GM23338 (cell line): ENCODE measurements at regions not wholly inside any gene's neighbourhood (a gene's known extent, or its start where the extent isn't known, plus 50 kb on each side); places are given as distances from the start of the nearest gene placed in this dataset.

Experiments used
- ATAC-seq: fragments of 200-7000 bp; cut with Tn5 transposase; 3 replicates; pipeline ENCODE4 v1.9.1; 2020
- DNase-seq: peaks from one replicate; pipeline ENCODE4 v3.0.0-alpha.2; 2015; ENCODE audit warnings: low spot score
- H2AFZ ChIP-seq: fragments of 200-600 bp; sonication (generic); 2 replicates; pipeline ENCODE4 v1.8.0; 2016; ENCODE audit warnings: antibody characterized with exemption, mild to moderate bottlenecking, moderate library complexity
- H3F3A ChIP-seq: fragments of 200-600 bp; sonication (generic); replicated peaks from 2 replicates; pipeline ENCODE4 v1.8.0; 2017; ENCODE audit warnings: antibody characterized with exemption, mixed run types, low read depth
- H3K27ac ChIP-seq: fragments of 200-600 bp; sonication (generic); 2 replicates; pipeline ENCODE4 v1.6.1; 2016; ENCODE audit warnings: low read depth
- H3K27me3 ChIP-seq: fragments of 200-600 bp; sonication (generic); 2 replicates; pipeline ENCODE4 v1.8.0; 2016; ENCODE audit warnings: mild to moderate bottlenecking, mixed run types, moderate library complexity; ENCODE audit not compliant: insufficient read depth
- H3K36me3 ChIP-seq: fragments of 200-600 bp; sonication (generic); 2 replicates; pipeline ENCODE4 v1.8.0; 2016; ENCODE audit warnings: mild to moderate bottlenecking; ENCODE audit not compliant: insufficient read depth
- H3K4me1 ChIP-seq: fragments of 200-600 bp; sonication (generic); 2 replicates; pipeline ENCODE4 v1.8.0; 2016; ENCODE audit warnings: mild to moderate bottlenecking, moderate library complexity; ENCODE audit not compliant: insufficient read depth
- H3K4me2 ChIP-seq: fragments of 200-600 bp; sonication (generic); 2 replicates; pipeline ENCODE4 v1.7.1; 2017; ENCODE audit warnings: mixed run types
- H3K4me3 ChIP-seq: fragments of 200-600 bp; sonication (generic); 2 replicates; pipeline ENCODE4 v1.6.1; 2016; ENCODE audit warnings: mixed run types
- H3K79me2 ChIP-seq: fragments of 200-600 bp; sonication (generic); replicated peaks from 2 replicates; pipeline ENCODE4 v1.8.0; 2017; ENCODE audit warnings: mild to moderate bottlenecking; ENCODE audit not compliant: insufficient read depth
- H3K9me2 ChIP-seq: fragments of 200-600 bp; sonication (generic); 2 replicates; pipeline ENCODE4 v1.8.0; 2017; ENCODE audit not compliant: insufficient read depth
- H4K20me1 ChIP-seq: fragments of 200-600 bp; sonication (generic); replicated peaks from 2 replicates; pipeline ENCODE4 v1.8.0; 2017; ENCODE audit warnings: mild to moderate bottlenecking; ENCODE audit not compliant: insufficient read depth
- H3K27ac Mint-ChIP-seq: 2 replicates; pipeline ENCODE4 v1.8.0; 2020; ENCODE audit warnings: inconsistent platforms, mild to moderate bottlenecking, moderate library complexity, mixed read lengths
- H3K27me3 Mint-ChIP-seq: 3 replicates; pipeline ENCODE4 v1.8.0; 2022; ENCODE audit warnings: low read depth, mild to moderate bottlenecking, moderate library complexity, mixed read lengths, inconsistent platforms; ENCODE audit not compliant: insufficient read depth, poor library complexity
- H3K36me3 Mint-ChIP-seq: 3 replicates; pipeline ENCODE4 v1.8.0; 2021; ENCODE audit warnings: low read depth, mild to moderate bottlenecking, inconsistent platforms, moderate library complexity, mixed read lengths
- H3K4me1 Mint-ChIP-seq: 3 replicates; pipeline ENCODE4 v1.8.0; 2020; ENCODE audit warnings: mild to moderate bottlenecking, inconsistent platforms, mixed read lengths
- H3K4me3 Mint-ChIP-seq: 3 replicates; pipeline ENCODE4 v1.8.0; 2021; ENCODE audit warnings: moderate library complexity, mild to moderate bottlenecking, inconsistent platforms, mixed read lengths
- H3K9me3 Mint-ChIP-seq: 3 replicates; pipeline ENCODE4 v1.8.0; 2020; ENCODE audit warnings: moderate library complexity, mild to moderate bottlenecking, inconsistent platforms, mixed read lengths
- EZH2phosphoT487 ChIP-seq: fragments of 200-600 bp; sonication (generic); IDR thresholded peaks from one replicate; pipeline ENCODE4 v1.8.1; 2018; ENCODE audit warnings: antibody characterized with exemption; ENCODE audit not compliant: unreplicated experiment
- TF ChIP-seq, protein P1 (sequence below), 2 experiments: fragments of 200-600 bp in 1 of 2; sonication (generic) in 1 of 2; conservative IDR thresholded peaks; 2 replicates each; pipeline versions ENCODE4 v1.5.1 to v1.6.1; 2016 to 2017; ENCODE audit warnings: antibody characterized with exemption in 2 of 2, low read depth in 2 of 2, mild to moderate bottlenecking in 2 of 2, moderate library complexity in 1 of 2
- TF ChIP-seq, protein P2 (sequence below): fragments of 250-450 bp; sonication (Bioruptor Pico); IDR thresholded peaks from 2 replicates; pipeline ENCODE4 v1.5.0; 2020; ENCODE audit warnings: mild to moderate bottlenecking, moderate library complexity
- TF ChIP-seq, protein P3 (sequence below): IDR thresholded peaks from 2 replicates; pipeline ENCODE4 v1.6.1; 2016; ENCODE audit warnings: antibody characterized with exemption

DNA sequence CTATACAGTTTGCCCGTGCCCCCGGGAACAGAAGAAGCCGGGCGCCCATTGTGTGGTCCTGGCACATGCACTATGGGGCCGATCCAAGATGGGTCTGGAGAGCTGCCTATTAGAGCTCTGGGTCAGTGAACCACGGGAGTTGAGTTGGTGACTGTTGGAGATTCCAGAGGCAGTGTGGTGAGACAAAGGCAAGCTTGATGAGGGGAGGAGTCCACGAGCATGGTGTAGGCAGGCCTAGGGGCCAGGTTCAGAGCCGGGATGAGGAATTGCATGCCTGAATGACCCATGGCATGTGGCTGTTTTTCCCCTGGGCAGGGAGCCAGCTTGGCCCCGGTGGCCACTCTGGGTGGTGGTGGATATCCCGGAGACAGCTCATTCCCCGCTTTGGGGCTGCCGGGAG is 84.4 kb upstream of the STC2 start:
- no peak overlapping the region for H2AFZ ChIP-seq
- no peaks in the 10 kb centered on the region for H3K79me2 ChIP-seq
- Mint-ChIP-seq H3K36me3 (peaks cover 2% of the 10 kb centered on the region; the same call in 1 of the 3 replicates), H3K9me3 (peaks cover 20% of the 10 kb centered on the region), H3K27ac (no peak overlapping the region), H3K4me3 (no peak overlapping the region), H3K27me3 (peaks cover 7% of the 10 kb centered on the region), H3K4me1 (no peaks in the 10 kb centered on the region)
- no peaks in the 10 kb centered on the region for H3K36me3 ChIP-seq
- H3K9me2 ChIP-seq: peaks cover 5% of the 10 kb centered on the region
- TF ChIP-seq, protein P1, sequence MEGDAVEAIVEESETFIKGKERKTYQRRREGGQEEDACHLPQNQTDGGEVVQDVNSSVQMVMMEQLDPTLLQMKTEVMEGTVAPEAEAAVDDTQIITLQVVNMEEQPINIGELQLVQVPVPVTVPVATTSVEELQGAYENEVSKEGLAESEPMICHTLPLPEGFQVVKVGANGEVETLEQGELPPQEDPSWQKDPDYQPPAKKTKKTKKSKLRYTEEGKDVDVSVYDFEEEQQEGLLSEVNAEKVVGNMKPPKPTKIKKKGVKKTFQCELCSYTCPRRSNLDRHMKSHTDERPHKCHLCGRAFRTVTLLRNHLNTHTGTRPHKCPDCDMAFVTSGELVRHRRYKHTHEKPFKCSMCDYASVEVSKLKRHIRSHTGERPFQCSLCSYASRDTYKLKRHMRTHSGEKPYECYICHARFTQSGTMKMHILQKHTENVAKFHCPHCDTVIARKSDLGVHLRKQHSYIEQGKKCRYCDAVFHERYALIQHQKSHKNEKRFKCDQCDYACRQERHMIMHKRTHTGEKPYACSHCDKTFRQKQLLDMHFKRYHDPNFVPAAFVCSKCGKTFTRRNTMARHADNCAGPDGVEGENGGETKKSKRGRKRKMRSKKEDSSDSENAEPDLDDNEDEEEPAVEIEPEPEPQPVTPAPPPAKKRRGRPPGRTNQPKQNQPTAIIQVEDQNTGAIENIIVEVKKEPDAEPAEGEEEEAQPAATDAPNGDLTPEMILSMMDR (conservative IDR thresholded peaks at IDR 0.05; ENCODE audit: low read depth in 2 of 2): no peak
- DNase-seq (peak; percentile 11), ATAC-seq (no peak)
- H3K4me3 ChIP-seq: no peak overlapping the region
- no peak overlapping the region for H3K4me2 ChIP-seq
- H3K27me3 ChIP-seq: no peaks in the 10 kb centered on the region
- no peaks in the 10 kb centered on the region for H4K20me1 ChIP-seq
- no peaks in the 10 kb centered on the region for H3K4me1 ChIP-seq
- no peaks in the 10 kb centered on the region for H3F3A ChIP-seq
- H3K27ac ChIP-seq: no peak overlapping the region

DNA sequence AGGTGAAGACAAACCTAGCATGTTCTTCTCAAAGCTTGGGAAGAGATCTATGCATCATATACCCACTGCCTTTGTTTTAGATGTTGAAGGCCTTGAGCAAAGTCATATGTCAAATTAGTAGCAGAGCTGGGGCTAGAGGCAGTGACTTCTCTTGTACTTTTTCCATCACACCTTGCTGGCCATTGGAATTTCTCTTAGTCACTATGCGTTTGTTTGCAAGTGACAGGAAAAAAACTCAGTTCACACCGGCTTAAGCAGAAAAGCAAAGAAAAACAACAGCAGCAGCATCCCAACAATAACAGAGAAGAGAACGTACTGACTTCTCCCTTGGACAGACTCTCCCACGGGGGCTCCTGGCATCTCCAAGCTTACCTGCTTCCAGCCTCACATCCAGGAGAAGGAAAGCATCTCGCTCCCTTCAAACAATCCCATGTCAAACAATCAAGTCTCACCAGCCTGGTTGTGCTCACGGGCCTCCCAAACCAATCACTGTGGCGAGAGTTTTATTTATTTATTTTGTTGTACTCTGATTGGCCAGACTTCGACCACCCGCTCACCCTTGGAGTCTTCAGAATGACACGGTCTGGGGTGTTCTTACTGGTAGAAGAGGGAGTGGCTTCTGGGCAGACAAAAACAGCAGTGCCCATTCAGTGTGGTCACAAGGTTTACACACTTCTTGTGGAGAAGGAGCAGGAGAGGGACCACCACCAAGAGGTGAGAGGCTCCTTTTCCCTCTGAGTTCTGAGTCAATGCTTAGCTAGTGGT is 83.8 kb upstream of the STC2 start:
- Histone ChIP-seq H3K36me3 (no peaks in the 10 kb centered on the region), H3K27ac (no peak overlapping the region), H3K27me3 (no peaks in the 10 kb centered on the region), H4K20me1 (no peaks in the 10 kb centered on the region), H3K9me2 (peaks cover 3% of the 10 kb centered on the region), H2AFZ (no peak overlapping the region), H3F3A (no peaks in the 10 kb centered on the region), H3K4me3 (no peak overlapping the region), H3K79me2 (no peaks in the 10 kb centered on the region), H3K4me2 (no peak overlapping the region), H3K4me1 (no peaks in the 10 kb centered on the region)
- no peak for DNase-seq
- ATAC-seq: no peak
- H3K4me3 Mint-ChIP-seq: no peak overlapping the region
- H3K27me3 Mint-ChIP-seq: peaks cover 7% of the 10 kb centered on the region
- H3K36me3 Mint-ChIP-seq: peaks cover 2% of the 10 kb centered on the region; the same call in 1 of the 3 replicates
- peaks cover 16% of the 10 kb centered on the region for H3K9me3 Mint-ChIP-seq
- no peaks in the 10 kb centered on the region for H3K4me1 Mint-ChIP-seq
- no peak overlapping the region for H3K27ac Mint-ChIP-seq
- TF ChIP-seq, protein P2, sequence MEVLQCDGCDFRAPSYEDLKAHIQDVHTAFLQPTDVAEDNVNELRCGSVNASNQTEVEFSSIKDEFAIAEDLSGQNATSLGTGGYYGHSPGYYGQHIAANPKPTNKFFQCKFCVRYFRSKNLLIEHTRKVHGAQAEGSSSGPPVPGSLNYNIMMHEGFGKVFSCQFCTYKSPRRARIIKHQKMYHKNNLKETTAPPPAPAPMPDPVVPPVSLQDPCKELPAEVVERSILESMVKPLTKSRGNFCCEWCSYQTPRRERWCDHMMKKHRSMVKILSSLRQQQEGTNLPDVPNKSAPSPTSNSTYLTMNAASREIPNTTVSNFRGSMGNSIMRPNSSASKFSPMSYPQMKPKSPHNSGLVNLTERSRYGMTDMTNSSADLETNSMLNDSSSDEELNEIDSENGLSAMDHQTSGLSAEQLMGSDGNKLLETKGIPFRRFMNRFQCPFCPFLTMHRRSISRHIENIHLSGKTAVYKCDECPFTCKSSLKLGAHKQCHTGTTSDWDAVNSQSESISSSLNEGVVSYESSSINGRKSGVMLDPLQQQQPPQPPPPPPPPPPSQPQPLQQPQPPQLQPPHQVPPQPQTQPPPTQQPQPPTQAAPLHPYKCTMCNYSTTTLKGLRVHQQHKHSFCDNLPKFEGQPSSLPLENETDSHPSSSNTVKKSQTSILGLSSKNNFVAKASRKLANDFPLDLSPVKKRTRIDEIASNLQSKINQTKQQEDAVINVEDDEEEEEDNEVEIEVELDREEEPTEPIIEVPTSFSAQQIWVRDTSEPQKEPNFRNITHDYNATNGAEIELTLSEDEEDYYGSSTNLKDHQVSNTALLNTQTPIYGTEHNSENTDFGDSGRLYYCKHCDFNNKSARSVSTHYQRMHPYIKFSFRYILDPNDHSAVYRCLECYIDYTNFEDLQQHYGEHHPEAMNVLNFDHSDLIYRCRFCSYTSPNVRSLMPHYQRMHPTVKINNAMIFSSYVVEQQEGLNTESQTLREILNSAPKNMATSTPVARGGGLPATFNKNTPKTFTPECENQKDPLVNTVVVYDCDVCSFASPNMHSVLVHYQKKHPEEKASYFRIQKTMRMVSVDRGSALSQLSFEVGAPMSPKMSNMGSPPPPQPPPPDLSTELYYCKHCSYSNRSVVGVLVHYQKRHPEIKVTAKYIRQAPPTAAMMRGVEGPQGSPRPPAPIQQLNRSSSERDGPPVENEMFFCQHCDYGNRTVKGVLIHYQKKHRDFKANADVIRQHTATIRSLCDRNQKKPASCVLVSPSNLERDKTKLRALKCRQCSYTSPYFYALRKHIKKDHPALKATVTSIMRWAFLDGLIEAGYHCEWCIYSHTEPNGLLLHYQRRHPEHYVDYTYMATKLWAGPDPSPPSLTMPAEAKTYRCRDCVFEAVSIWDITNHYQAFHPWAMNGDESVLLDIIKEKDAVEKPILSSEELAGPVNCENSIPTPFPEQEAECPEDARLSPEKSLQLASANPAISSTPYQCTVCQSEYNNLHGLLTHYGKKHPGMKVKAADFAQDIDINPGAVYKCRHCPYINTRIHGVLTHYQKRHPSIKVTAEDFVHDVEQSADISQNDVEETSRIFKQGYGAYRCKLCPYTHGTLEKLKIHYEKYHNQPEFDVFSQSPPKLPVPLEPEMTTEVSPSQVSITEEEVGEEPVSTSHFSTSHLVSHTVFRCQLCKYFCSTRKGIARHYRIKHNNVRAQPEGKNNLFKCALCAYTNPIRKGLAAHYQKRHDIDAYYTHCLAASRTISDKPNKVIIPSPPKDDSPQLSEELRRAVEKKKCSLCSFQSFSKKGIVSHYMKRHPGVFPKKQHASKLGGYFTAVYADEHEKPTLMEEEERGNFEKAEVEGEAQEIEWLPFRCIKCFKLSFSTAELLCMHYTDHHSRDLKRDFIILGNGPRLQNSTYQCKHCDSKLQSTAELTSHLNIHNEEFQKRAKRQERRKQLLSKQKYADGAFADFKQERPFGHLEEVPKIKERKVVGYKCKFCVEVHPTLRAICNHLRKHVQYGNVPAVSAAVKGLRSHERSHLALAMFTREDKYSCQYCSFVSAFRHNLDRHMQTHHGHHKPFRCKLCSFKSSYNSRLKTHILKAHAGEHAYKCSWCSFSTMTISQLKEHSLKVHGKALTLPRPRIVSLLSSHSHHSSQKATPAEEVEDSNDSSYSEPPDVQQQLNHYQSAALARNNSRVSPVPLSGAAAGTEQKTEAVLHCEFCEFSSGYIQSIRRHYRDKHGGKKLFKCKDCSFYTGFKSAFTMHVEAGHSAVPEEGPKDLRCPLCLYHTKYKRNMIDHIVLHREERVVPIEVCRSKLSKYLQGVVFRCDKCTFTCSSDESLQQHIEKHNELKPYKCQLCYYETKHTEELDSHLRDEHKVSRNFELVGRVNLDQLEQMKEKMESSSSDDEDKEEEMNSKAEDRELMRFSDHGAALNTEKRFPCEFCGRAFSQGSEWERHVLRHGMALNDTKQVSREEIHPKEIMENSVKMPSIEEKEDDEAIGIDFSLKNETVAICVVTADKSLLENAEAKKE: no peak
- TF ChIP-seq, protein P1 (conservative IDR thresholded peaks at IDR 0.05; ENCODE audit: low read depth in 2 of 2): no peak
- TF ChIP-seq, protein P3, sequence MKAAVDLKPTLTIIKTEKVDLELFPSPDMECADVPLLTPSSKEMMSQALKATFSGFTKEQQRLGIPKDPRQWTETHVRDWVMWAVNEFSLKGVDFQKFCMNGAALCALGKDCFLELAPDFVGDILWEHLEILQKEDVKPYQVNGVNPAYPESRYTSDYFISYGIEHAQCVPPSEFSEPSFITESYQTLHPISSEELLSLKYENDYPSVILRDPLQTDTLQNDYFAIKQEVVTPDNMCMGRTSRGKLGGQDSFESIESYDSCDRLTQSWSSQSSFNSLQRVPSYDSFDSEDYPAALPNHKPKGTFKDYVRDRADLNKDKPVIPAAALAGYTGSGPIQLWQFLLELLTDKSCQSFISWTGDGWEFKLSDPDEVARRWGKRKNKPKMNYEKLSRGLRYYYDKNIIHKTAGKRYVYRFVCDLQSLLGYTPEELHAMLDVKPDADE: no peak
- TF ChIP-seq EZH2phosphoT487: no peak
